Vagina (tissue), 2 donors: ENCODE measurements at regions not wholly inside any gene's neighbourhood (a gene's known extent, or its start where the extent isn't known, plus 50 kb on each side); places are given as distances from the start of the nearest gene placed in this dataset.

Experiments used
- DNase-seq, 2 donors: peaks; one replicate each; pipeline ENCODE4 v3.0.0-alpha.2; 2017; ENCODE audit errors: extremely low spot score in 2 of 2
- H3K27ac ChIP-seq: fragments of 200-600 bp; sonication (generic); one replicate; pipeline ENCODE4 v1.5.1; 2019
- H3K27me3 ChIP-seq: fragments of 200-600 bp; sonication (generic); one replicate; pipeline ENCODE4 v1.5.1; 2019
- H3K36me3 ChIP-seq, 2 donors: fragments of 200-600 bp; sonication (generic); one replicate each; pipeline ENCODE4 v1.5.1; 2017 to 2019
- H3K4me1 ChIP-seq: fragments of 200-600 bp; sonication (generic); one replicate; pipeline ENCODE4 v1.5.1; 2019
- H3K4me3 ChIP-seq, 2 donors: fragments of 200-600 bp; sonication (generic); 1 replicate in 1 of 2; 2 replicates in 1 of 2; pipeline ENCODE4 v1.5.1; 2016 to 2019
- H3K9me3 ChIP-seq: fragments of 200-600 bp; sonication (generic); one replicate; pipeline ENCODE4 v1.5.1; 2019
- CTCF ChIP-seq, 3 experiments: fragments of 450-650 bp in 2 of 3; fragments of 200-600 bp in 1 of 3; sonication (generic) in 1 of 3; IDR thresholded peaks; one replicate each; pipeline ENCODE4 v1.5.1; 2017 to 2019; ENCODE audit warnings: antibody characterized with exemption in 3 of 3, mild to moderate bottlenecking in 2 of 3, moderate library complexity in 2 of 3
- POLR2A ChIP-seq, 2 donors: fragments of 450-650 bp; IDR thresholded peaks; one replicate each; pipeline ENCODE4 v1.6.1; 2017; ENCODE audit warnings: antibody characterized with exemption in 2 of 2, mild to moderate bottlenecking in 2 of 2, moderate library complexity in 2 of 2
- POLR2AphosphoS5 ChIP-seq, 2 donors: sonication (generic); formaldehyde crosslinking; IDR thresholded peaks; one replicate each; pipeline ENCODE4 v1.9.0; 2017; ENCODE audit warnings: antibody characterized with exemption in 2 of 2, mild to moderate bottlenecking in 2 of 2, low read depth in 1 of 2; ENCODE audit not compliant: insufficient read depth in 1 of 2
- intact Hi-C: fragments of 100-400 bp; cut with DNase I; formaldehyde crosslinking; loops from one replicate; pipeline ENCODE4 v1.15.1; 2023

- H3K27ac ChIP-seq = no peak overlapping the region
- intact Hi-C loops = no loop called here
- no peak for DNase-seq
- no peak overlapping the region for H3K4me3 ChIP-seq
- TF ChIP-seq POLR2A (IDR thresholded peaks at IDR 0.05) (no peak), POLR2AphosphoS5 (IDR thresholded peaks at IDR 0.05; ENCODE audit: insufficient read depth in 1 of 2, low read depth in 1 of 2) (no peak), CTCF (IDR thresholded peaks at IDR 0.05) (no peak)
- no peaks in the 10 kb centered on the region for H3K36me3 ChIP-seq
- no peaks in the 10 kb centered on the region for H3K9me3 ChIP-seq
- H3K27me3 ChIP-seq = no peaks in the 10 kb centered on the region
- H3K4me1 ChIP-seq = no peaks in the 10 kb centered on the region
Measured at GRCh38 chr14:34119107-34119858, 168.4 kb upstream of the EGLN3 start.

- no peak for DNase-seq
- intact Hi-C loops = no loop called here
- no peaks in the 10 kb centered on the region for H3K27me3 ChIP-seq
- H3K9me3 ChIP-seq = no peaks in the 10 kb centered on the region
- no peak overlapping the region for H3K4me3 ChIP-seq
- no peaks in the 10 kb centered on the region for H3K4me1 ChIP-seq
- TF ChIP-seq POLR2AphosphoS5 (IDR thresholded peaks at IDR 0.05; ENCODE audit: insufficient read depth in 1 of 2, low read depth in 1 of 2) (no peak), POLR2A (IDR thresholded peaks at IDR 0.05) (no peak), CTCF (IDR thresholded peaks at IDR 0.05) (no peak)
- no peak overlapping the region for H3K27ac ChIP-seq
- no peaks in the 10 kb centered on the region for H3K36me3 ChIP-seq
Measured at GRCh38 chr14:34113991-34114390, 163.1 kb upstream of the EGLN3 start.

- H3K4me3 ChIP-seq = no peak overlapping the region
- TF ChIP-seq POLR2AphosphoS5 (IDR thresholded peaks at IDR 0.05; ENCODE audit: insufficient read depth in 1 of 2, low read depth in 1 of 2) (no peak), POLR2A (IDR thresholded peaks at IDR 0.05) (no peak), CTCF (IDR thresholded peaks at IDR 0.05) (no peak)
- intact Hi-C loops = no loop called here
- no peaks in the 10 kb centered on the region for H3K27me3 ChIP-seq
- no peak overlapping the region for H3K27ac ChIP-seq
- no peaks in the 10 kb centered on the region for H3K36me3 ChIP-seq
- no peak for DNase-seq
- no peaks in the 10 kb centered on the region for H3K4me1 ChIP-seq
- H3K9me3 ChIP-seq = no peaks in the 10 kb centered on the region
Measured at GRCh38 chr14:34113005-34113511, 162.2 kb upstream of the EGLN3 start.

- no peak overlapping the region for H3K27ac ChIP-seq
- no peaks in the 10 kb centered on the region for H3K9me3 ChIP-seq
- H3K4me1 ChIP-seq = no peaks in the 10 kb centered on the region
- no peaks in the 10 kb centered on the region for H3K27me3 ChIP-seq
- no peak for DNase-seq
- intact Hi-C loops = no loop called here
- no peaks in the 10 kb centered on the region for H3K36me3 ChIP-seq
- no peak for TF ChIP-seq POLR2AphosphoS5 (IDR thresholded peaks at IDR 0.05; ENCODE audit: insufficient read depth in 1 of 2, low read depth in 1 of 2)
- no peak for TF ChIP-seq CTCF (IDR thresholded peaks at IDR 0.05)
- TF ChIP-seq POLR2A (IDR thresholded peaks at IDR 0.05) = no peak
- no peak overlapping the region for H3K4me3 ChIP-seq
Measured at GRCh38 chr14:34111953-34112352, 161.1 kb upstream of the EGLN3 start.

GRCh38 chr14:34111505-34111904 lies 160.6 kb upstream of the EGLN3 start:
- intact Hi-C loops = no loop called here
- DNase-seq = no peak

More at GRCh38 chr14:34111505-34111904, 160.6 kb upstream of the EGLN3 start:
- no peak overlapping the region for H3K4me3 ChIP-seq
- H3K9me3 ChIP-seq = no peaks in the 10 kb centered on the region
- TF ChIP-seq POLR2A (IDR thresholded peaks at IDR 0.05) = no peak
- no peak for TF ChIP-seq CTCF (IDR thresholded peaks at IDR 0.05)
- TF ChIP-seq POLR2AphosphoS5 (IDR thresholded peaks at IDR 0.05; ENCODE audit: insufficient read depth in 1 of 2, low read depth in 1 of 2) = no peak
- no peaks in the 10 kb centered on the region for H3K36me3 ChIP-seq
- H3K27ac ChIP-seq = no peak overlapping the region
- H3K27me3 ChIP-seq = no peaks in the 10 kb centered on the region
- no peaks in the 10 kb centered on the region for H3K4me1 ChIP-seq
